COR-L47 (cell line): ENCODE measurements at regions not wholly inside any gene's neighbourhood (a gene's known extent, or its start where the extent isn't known, plus 50 kb on each side); places are given as distances from the start of the nearest gene placed in this dataset.
A peak's percentile ranks its signal among the peaks of the same experiment; 100 is the strongest.
"Not testable (repeated sequence)": the region's sequence is repeated elsewhere in the genome, so short reads cannot be mapped to it uniquely, and the experiment has no call there.

Experiments used
- DNase-seq: peaks from one replicate; lab custom pipeline; 2025; lab: John Stamatoyannopoulos, UW

DNA sequence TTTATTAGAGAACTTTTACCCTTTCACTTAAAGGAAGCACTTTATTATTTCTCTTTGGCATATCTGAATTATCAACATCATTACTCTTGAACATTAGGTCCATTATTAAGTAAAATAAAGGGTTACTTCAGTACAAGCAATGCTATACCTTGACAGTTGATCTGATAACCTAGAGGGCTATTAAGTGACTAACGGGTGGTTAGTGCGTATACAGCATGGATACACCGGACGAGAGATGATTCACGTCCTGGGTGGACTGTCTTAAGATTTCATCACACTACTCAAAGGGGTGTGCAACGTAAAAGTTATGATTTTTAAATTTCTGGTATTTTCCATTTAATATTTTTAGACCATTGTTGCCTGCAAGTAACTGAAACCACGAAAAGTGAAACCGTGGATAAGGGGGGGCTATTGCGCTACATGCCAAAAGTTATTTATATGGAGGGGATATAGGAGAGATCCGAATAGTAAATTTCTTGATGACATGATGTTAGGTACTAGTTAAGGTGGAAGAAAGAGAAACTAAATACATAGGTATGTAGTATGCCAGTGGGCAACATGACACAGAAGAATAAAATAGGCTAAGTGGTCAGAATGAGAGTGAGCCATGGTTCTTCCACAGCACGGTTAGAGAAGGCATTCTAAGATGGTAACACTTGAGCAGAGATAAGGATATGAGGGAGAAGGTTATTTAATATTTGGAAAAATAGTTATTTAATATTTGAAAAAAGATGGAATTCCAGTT is 230.8 kb upstream of the ANKRD50 start:
- DNase-seq, result no peak

DNA sequence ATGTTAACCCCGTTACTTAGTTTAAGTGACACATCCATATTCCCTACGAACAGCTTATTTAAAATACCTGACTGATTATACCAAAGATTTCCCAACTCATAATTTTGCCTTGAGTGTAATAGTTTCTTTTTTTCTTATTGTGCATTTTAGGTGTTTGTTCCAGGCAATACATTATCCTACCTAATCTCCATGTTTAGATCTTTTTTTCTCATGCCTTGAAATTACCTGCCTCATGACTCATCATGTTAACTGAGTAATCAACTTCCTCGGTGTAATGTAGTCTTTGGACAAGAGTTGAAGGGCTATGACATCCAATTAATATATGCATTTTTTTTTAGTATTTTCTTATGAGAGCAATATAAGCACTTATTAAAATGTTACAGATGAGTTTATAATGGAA is 228.7 kb upstream of the ANKRD50 start:
- no peak for DNase-seq

DNA sequence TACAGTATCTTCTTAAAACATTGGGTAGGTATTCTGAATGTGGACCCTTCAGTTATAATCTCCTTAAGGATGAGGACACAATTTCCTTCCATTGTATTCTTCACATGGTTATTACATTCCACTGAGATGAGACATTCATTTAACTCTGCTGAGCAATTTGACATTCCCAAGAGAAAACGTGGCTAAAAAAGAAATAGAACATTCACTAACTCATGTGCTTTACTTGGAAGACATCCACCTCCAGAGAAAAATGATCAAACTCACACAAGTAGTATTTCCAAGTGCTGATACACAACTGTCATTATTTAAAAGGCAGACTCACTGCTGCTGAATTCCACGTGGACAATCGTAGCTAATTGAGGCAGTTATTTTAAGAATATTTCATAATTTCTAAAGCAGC is 227.9 kb upstream of the ANKRD50 start:
- no peak for DNase-seq

DNA sequence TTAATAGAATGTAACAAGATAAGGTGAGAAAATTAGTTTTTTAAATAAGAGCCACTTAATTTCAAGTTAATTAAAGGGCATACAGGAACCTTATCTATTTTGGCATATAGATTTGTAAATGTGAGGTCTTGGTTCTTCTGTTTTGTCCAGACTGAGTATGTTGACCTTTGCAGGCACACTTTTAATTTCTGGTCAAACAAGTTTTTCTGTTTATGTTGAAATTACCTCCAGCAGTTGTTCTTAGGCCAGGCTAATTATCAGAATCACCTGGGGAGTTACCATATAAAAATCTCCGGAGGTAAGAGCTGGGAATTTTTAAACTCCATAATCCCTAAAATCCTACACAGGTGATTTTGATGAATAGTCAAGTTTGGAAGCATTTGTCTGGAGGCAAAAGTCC is 227.4 kb upstream of the ANKRD50 start:
- DNase-seq, result no peak

DNA sequence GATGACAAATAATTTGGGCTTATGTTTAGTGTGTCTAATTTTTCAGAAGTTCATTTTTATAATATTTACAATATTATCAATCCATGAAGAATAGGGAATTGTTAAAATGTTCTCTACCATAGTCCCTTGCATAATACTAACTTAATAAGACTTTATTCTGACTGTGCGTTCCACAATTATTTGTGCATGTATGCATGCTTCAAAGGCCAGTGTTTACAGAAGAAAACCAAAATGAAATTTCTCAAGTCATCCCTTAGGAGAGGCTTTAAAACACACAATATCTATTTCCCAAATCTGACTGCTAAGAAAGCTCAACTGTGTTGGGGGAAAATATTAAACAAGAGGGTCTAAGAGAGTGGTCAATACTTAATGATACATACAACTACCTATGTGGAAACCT is 226.3 kb upstream of the ANKRD50 start:
- no peak for DNase-seq

DNA sequence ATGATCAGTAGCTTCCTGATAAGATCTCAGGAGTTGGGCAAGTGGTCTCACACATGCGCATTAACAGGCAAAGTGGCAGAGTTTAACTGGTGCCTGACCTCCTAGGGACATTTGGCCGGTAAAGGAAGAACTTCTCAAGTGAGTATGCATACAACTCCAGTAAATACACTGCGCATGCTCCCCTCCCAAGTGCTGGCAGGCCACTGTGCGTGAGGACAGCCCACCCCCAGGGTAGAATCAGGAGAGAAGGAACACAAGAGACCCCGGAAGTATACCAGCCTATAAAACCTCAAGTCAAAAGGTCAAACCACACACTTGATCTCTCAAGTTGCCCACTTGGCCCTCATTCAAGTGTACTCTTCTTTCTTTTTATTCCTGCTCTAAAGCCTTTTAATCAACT is 225.5 kb upstream of the ANKRD50 start:
- DNase-seq, result no peak

DNA sequence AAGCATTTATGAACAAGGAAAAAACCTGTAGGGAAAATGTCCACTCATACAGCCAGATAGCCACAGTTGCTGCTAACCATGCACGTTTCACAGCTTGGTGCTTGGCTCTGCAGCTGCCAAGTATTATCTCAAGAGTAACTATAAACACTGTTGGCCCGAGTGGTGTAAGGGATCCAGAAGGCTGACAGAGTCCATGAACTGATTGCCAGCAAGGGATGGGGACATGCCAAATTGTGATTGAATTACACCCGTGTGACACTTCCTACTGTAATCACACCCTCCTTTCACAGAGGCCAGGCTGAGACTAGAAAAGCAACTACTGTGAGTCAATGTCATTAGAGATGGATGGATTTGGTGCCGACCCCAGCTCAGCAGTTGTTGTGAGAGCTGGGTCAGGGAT is 223.9 kb upstream of the ANKRD50 start:
- DNase-seq, result peak; percentile 88

DNA sequence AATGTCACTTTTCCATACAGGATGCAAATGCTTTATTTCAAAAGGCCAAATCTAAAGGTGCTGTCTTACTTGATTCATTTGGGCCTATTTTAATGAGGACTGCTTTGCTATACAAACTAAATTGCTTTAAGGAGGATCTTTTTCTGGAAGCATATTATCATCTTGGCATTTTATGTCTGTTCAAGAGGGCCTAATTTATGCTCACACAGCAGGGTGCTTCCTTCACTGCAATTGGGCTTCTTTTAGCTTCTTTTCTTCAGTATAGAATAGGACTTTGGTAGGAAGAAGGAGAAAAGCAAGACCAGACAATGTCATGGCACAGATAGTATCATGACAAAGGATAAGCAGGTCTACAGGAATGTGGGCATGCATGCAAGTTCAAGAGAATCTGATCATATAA is 222.4 kb upstream of the ANKRD50 start:
- DNase-seq, result no peak

DNA sequence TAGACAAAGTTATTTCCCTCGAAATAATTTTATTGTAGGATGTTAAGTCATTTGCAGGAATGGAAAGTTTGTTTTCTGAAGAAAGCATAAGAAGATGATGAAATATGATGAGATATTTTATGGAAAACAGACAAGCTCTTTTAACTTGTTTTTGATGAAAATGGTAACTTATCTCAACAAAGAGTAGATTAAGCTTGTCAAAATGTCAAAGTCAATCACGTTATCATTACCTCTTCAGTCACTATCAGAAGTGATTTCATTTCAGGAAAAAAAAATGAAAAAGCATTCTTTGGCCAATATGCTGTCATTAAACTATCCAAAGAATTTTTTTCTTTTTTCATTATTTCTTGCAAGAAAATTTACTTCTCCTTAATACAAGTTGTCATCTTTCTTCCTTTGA is 221.0 kb upstream of the ANKRD50 start:
- no peak for DNase-seq

DNA sequence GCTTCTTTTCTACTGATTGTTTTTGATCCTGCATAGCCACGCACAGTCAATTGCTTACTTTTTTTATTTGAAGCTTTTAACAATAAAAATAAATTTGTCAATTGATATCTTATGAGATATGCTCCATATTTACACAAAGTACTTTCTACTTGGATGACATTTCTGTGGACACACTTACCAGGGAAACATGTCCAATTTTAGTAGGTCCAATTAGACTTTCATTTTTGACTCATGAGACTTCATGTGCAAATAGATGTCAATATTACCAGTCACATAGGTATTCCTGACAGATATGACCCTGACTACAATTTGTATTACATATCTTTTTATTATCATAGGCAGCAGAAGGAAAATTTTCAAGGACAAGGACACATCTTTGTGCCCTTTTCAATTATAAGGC is 219.9 kb upstream of the ANKRD50 start:
- DNase-seq, result no peak

DNA sequence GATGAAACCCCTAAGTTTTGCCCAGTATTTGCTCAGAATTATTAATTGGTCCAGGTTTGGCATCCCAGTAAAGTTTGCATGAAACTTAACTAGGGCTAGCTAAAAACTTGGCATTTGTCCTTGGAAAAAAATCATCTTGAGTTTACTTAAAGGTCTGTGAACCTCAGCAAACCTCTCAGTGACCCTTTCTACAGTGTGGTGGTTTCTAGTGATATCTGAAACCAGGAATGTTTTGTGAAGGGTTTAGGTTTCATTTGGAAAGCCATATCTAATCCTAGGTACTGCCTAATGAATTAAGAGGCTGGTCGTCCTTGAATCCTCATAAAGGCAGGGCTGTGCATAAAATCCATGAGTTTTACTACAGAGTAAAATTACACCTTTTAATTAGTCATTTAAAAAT is 218.5 kb upstream of the ANKRD50 start:
- no peak for DNase-seq

DNA sequence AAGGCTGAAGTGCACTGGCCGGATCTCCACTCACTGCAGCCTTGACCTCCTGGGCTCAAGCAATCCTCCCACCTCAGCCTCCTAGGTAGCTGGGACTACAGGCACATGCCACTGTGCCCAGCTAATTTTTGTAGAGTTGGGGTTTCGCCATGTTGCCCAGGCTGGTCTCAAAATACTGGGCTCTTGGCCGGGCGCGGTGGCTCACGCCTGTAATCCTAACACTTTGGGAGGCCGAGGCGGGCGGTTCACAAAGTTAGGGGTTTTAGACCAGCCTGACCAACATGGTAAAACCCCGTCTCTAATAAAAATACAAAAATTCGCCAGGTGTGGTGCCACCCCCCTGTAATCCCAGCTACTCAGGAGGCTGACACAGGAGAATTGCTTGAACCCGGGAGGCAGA is 210.2 kb upstream of the ANKRD50 start:
- not testable (repeated sequence) for DNase-seq

DNA sequence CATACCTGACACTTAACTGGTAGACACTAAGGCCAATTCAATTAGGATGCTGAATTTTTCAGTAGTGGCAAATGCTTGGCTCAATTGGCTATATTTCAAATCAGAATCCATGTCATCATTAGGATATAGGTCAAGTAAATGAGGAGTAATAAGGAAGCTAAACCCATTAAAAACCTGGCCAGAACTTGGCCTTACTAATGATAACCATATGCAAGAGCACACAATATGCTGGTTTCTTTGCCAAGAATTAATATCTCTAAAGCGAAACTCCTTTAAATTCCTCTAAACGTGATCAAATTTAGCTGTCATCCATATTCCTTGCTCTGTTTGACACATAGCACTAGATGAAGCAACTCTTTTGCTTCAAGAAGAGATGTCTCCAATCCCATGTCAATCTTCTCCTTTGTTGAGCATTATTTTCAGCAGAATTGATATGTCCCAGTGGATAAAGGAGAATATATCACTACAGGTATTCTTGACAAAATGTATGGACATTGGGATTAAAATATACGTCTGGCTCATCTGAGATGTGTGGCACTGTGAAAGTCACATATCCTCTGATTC is 206.1 kb upstream of the ANKRD50 start:
- no peak for DNase-seq

DNA sequence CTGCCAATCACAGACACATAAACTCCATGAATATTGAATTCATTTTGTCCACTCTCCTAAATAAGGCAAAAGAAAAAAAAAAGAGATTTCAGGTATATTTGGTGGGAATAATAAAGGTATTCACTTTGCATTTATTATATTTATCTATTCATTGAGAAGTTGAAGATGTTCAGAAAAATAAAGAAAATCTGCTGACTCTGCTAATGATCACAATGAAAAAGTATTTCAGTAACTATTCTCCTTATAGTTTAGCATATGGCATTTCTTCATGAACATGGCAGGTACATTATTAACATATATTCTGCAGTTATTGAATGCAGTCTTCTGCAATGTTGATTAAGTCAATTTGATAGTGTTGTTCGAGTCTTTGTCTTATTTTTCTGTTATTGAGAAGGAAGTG is 202.5 kb upstream of the ANKRD50 start:
- no peak for DNase-seq

DNA sequence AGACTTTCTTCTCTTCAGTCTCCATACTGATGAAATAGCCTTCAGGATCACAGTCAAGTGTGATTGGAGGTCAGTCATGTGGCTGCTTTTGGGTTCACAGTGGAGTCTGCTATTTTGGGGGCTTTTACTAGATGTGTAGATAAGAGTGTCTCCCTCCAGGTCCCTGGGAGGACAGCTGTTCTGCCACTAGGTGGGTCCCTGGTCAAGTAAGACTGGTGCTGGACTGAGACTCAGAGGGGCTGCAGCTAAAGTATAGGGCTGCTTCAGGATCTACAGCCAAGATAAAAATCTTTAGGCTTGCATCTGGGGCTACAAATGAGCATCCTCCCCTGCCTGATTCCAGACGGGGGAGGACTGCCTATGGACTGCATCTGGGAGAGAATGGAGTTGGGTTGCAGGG is 200.7 kb upstream of the ANKRD50 start:
- DNase-seq, result no peak

DNA sequence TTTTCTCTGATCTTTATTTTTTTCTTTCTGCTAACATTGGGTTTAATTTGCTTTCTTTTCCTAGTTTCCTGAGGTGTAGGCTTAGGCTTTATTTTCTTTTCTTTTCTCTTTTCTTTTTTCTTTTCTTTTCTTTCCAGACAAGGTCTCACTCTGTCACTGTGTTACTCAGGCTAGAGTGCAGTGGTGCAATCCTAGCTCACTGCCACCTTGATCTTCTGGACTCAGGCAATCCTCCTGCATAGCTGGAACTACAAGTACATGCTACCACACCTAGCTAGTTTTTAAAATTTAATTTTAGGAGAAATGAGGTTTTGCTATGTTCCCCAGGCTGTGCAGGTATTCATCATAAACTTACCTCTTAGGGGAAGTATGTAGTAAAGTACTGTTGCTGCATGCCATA is 197.8 kb upstream of the ANKRD50 start:
- no peak for DNase-seq

DNA sequence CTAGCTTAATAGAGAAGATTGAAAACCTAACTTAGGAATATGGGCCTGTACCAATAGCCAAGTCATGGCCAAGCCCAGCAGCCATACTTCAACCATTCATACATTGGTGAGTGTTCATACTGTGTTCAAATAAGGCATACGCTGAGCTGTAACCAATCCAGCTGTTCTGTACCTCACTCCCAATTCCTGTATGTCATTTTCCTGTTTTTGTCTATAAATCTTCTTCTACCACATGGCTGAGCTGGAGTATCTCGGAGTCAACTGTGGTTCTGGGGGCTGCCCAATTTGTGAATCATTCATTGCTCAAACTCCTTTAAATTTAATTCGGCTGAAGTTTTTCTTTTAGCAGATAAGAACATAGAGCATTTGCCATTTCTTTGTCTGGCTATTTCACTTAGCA is 195.3 kb upstream of the ANKRD50 start:
- no peak for DNase-seq

DNA sequence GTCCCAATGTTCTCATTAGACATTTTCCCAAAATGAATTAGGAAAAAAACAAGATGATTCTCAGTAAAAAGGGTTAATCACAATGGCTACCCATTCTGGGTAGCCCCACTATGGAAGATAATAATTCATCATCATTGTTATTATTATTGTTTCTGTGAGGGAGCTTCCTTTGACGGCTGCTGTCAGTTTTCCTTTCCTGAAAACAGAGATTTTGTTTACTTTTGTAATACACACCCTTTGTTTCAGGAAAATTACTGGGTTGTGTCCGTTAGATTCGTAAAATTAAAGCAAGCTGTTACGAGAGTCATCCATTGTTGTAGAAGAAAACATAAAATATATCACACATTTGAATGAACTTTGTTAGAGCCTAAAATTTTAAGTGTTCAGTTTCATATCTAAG is 192.9 kb upstream of the ANKRD50 start:
- no peak for DNase-seq

DNA sequence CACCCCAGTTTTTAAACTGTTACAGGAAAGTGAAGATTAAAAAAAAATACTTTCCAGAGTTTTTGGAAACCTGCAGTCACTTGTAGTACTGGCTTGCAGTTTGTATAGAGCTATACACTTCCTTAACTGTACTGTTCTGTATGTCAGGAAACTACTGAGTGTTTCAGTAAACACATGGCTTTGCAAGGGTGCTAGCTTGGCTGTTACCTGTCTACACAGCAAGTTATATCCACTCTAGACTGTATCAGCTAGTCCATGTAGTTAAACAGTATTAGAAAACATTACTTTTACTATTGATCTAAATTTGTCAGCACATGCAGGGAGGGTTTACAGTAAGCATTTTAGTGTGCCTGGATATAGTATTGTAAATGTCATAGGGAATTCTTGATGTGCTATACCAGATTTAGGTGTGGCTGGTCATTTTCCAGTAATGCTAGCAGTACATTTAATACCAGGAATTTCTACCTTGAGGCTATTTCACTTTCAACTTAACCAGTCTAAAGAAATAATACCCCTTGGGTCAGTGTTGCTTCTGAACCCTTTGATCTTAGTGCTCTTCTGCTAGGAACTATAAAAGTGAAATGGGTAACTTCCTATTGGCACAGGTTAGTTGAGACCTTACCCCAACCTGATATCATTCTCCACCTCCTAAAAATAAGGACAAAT is 192.3 kb upstream of the ANKRD50 start:
- no peak for DNase-seq

DNA sequence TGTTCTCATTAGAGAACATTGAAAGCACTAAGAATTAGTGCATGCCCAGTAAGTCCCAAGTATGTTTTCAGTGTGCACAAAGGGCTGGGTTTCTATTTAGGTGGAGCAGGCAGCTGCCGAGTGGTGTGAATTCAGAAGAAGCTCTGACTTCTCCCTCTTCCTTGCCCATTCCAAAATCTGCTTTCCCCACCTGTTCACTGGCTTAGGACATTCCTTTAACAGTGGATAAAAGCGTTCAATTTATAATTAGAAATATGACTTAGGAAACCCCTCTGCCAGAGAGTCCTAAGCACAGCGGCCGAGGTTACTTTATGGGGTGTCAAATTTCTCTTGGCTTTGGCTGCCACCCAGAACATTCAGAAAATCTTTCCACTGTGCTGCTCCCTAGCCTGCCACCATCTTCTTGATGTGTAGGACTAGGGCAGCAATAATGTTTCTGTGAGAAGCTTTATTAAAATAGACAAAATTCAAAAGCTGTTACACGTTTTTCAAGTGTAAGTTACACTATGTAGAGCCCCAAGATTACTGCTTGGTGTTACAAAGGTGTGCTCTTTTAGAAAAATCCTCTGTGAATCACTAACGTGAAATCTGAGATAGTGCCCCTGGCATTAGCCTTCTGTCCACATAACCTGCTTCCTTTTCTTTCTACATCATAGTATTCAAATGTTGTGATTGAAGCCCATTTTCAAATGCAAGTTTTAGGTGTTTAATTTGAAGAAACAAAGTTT is 191.6 kb upstream of the ANKRD50 start:
- peak; percentile 38 for DNase-seq

DNA sequence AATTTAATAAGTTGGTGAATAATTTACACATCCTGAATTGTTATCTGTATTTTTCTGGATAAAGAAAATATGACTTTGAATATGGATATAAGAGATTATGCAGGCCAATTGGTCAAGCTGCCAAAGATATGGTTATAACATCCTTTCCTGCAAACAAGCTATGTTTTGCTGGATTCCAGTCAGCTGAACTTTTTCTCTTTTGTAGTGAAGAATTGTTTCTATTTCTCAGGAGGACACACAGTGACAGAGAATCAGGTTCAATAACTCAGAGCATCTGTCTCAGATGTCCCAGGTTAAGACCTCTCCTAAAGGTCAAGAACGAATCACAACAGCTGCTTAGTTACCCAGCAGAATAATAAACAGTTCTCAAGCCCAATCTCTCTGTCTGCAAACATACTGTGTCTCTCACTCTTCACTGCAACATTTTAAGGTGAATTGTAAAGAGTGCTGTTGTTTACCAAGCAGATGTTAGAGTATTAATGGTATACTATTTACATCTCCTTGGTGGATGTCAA is 189.5 kb upstream of the ANKRD50 start:
- no peak for DNase-seq

DNA sequence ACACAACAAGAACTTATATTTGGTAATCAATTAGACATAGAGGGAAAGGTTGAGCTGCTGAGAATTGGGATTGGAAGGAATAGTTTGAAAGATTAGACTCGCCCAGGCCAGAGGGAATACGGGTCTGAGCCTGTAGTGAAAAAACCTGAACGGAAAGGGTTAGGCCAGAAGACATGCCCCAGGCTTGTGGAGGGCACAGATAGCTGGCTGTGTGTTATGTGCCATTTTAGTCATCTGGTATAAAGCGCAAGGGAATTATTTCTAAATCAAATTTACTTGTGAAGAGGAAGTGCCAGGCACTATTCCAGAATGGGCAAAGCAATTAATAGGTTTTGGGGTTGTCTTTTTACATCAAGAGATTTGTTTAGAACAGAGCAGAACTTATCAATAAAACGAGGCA is 187.5 kb upstream of the ANKRD50 start:
- no peak for DNase-seq

DNA sequence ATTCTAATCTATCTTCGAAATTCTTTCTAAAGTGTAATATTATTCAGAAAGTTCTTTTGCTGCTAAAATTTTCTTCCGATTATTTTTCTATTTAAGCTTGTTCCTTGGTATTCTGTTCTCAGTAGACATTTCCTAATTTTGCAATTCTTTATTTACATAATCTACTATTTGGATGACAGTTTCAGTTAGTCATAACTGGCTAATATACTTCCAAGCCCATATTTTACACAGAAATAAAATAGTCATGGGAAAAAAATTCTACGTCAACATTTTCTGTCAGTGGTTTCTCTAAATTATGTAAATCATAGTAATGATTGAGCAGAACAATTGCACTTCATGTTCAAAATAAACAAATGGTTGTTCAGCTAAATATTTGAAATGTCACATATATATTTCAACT is 178.0 kb upstream of the ANKRD50 start:
- DNase-seq, result no peak
